SK-N-SH (cell line): ENCODE measurements at regions not wholly inside any gene's neighbourhood (a gene's known extent, or its start where the extent isn't known, plus 50 kb on each side); places are given as distances from the start of the nearest gene placed in this dataset.

Source experiments
- CTCF ChIA-PET: fragments of 300-600, 350-600 bp; formaldehyde crosslinking; extraction: SDS; loops from one replicate; lab custom pipeline; 2021; lab: Yijun Ruan, JAX
- POLR2A ChIA-PET: fragments of 350-600 bp; sonication (Branson Sonifier 250); formaldehyde crosslinking; extraction: SDS; loops from one replicate; lab custom pipeline; 2020; ENCODE audit warnings: antibody characterized with exemption, inconsistent platforms; lab: Yijun Ruan, JAX
- DNase-seq: peaks from one replicate; pipeline ENCODE4 v3.0.0; 2012
- H2AFZ ChIP-seq: fragments of 200-600 bp; sonication (generic); 2 replicates; pipeline ENCODE4 v1.8.1; 2016; ENCODE audit warnings: antibody characterized with exemption, mild to moderate bottlenecking, low read depth
- H3F3A ChIP-seq: fragments of 200-600 bp; sonication (generic); replicated peaks from 2 replicates; pipeline ENCODE3; 2016; ENCODE audit warnings: antibody characterized with exemption, mild to moderate bottlenecking; ENCODE audit not compliant: insufficient read depth
- H3K27ac ChIP-seq, 2 experiments: fragments of 200-500 bp in 1 of 2; fragments of 200-600 bp in 1 of 2; sonication (Bioruptor generic) in 1 of 2; sonication (generic), shearing (Covaris generic) in 1 of 2; 2 replicates each; pipeline versions ENCODE4 v1.5.1 to v1.6.1; 2014 to 2016; ENCODE audit warnings: low read depth in 2 of 2, inconsistent platforms in 1 of 2, low read length in 1 of 2, mild to moderate bottlenecking in 1 of 2, mixed read lengths in 1 of 2
- H3K27me3 ChIP-seq: fragments of 200-600 bp; sonication (generic), shearing (Covaris generic); 2 replicates; pipeline ENCODE4 v1.6.1; 2016; ENCODE audit warnings: mixed run types; ENCODE audit not compliant: insufficient read depth
- H3K36me3 ChIP-seq, 2 experiments: fragments of 200-500 bp in 1 of 2; fragments of 200-600 bp in 1 of 2; sonication (Bioruptor generic) in 1 of 2; sonication (generic) in 1 of 2; replicated peaks in 1 of 2; 2 replicates each; pipeline versions ENCODE3 to v1.5.1; 2014 to 2016; ENCODE audit warnings: low read length in 1 of 2, mild to moderate bottlenecking in 1 of 2; ENCODE audit not compliant: insufficient read depth in 2 of 2, control insufficient read depth in 1 of 2
- H3K4me1 ChIP-seq, 2 experiments: fragments of 200-500 bp in 1 of 2; fragments of 200-600 bp in 1 of 2; sonication (Bioruptor generic) in 1 of 2; sonication (generic), shearing (Covaris generic) in 1 of 2; 2 replicates each; pipeline versions ENCODE4 v1.5.1 to v1.6.1; 2014 to 2016; ENCODE audit warnings: low read depth in 1 of 2, low read length in 1 of 2, mixed run types in 1 of 2; ENCODE audit not compliant: insufficient read depth in 2 of 2, control insufficient read depth in 1 of 2
- H3K4me2 ChIP-seq: fragments of 200-600 bp; sonication (generic), shearing (Covaris generic); 2 replicates; pipeline ENCODE4 v1.6.1; 2017; ENCODE audit warnings: mixed run types
- H3K4me3 ChIP-seq, 2 experiments: fragments of 200-500 bp in 1 of 2; fragments of 200-600 bp in 1 of 2; sonication (Bioruptor generic) in 1 of 2; sonication (generic), shearing (Covaris generic) in 1 of 2; 2 replicates each; pipeline versions ENCODE4 v1.5.1 to v1.8.1; 2014 to 2016; ENCODE audit warnings: low read depth in 2 of 2, inconsistent platforms in 1 of 2, low read length in 1 of 2, mild to moderate bottlenecking in 1 of 2, mixed read lengths in 1 of 2, moderate library complexity in 1 of 2
- H3K79me2 ChIP-seq: fragments of 200-600 bp; sonication (generic); 2 replicates; pipeline ENCODE4 v1.8.1; 2017; ENCODE audit warnings: mild to moderate bottlenecking; ENCODE audit not compliant: insufficient read depth
- H3K9ac ChIP-seq: fragments of 200-600 bp; sonication (generic); 2 replicates; pipeline ENCODE4 v1.6.1; 2017; ENCODE audit warnings: mixed run types
- H3K9me2 ChIP-seq: fragments of 200-600 bp; sonication (generic); 2 replicates; pipeline ENCODE4 v1.6.1; 2017; ENCODE audit warnings: mixed run types
- H3K9me3 ChIP-seq: fragments of 200-600 bp; sonication (generic); 2 replicates; pipeline ENCODE4 v1.6.1; 2017; ENCODE audit warnings: mixed run types, mild to moderate bottlenecking, moderate library complexity
- H4K20me1 ChIP-seq: fragments of 200-600 bp; sonication (generic); 2 replicates; pipeline ENCODE4 v1.6.1; 2017; ENCODE audit warnings: mild to moderate bottlenecking, mixed run types; ENCODE audit not compliant: insufficient read depth
- CHD2 ChIP-seq: fragments of 150-350 bp; IDR thresholded peaks from 2 replicates; pipeline ENCODE4 v1.6.1; 2018; ENCODE audit warnings: low read length; ENCODE audit not compliant: partially characterized antibody
- ELF1 ChIP-seq: IDR thresholded peaks from 2 replicates; pipeline ENCODE4 v1.4.0; 2012
- EP300 ChIP-seq, 2 experiments: IDR thresholded peaks; 2 replicates each; pipeline versions ENCODE4 v1.4.0 to v1.6.1; 2012; ENCODE audit warnings: borderline replicate concordance in 1 of 2, low read depth in 1 of 2, low read length in 1 of 2
- EZH2phosphoT487 ChIP-seq: fragments of 200-600 bp; sonication (generic); IDR thresholded peaks from 2 replicates; pipeline ENCODE4 v1.6.1; 2017; ENCODE audit warnings: low read depth, mixed run types, mild to moderate bottlenecking, antibody characterized with exemption, moderate library complexity, borderline replicate concordance
- FOXJ3 ChIP-seq: sonication (generic); formaldehyde crosslinking; IDR thresholded peaks from 2 replicates; pipeline ENCODE4 v1.5.1; 2020; ENCODE audit warnings: mild to moderate bottlenecking, missing genetic modification reagents
- FOXM1 ChIP-seq: IDR thresholded peaks from 2 replicates; pipeline ENCODE4 v1.4.0; 2012; ENCODE audit warnings: low read depth, mild to moderate bottlenecking
- GATA2 ChIP-seq: sonication (generic); formaldehyde crosslinking; IDR thresholded peaks from 2 replicates; pipeline ENCODE4 v1.5.0; 2020; ENCODE audit warnings: mild to moderate bottlenecking, missing genetic modification reagents
- JUND ChIP-seq: IDR thresholded peaks from 2 replicates; pipeline ENCODE4 v1.4.0; 2012
- MAX ChIP-seq: IDR thresholded peaks from 2 replicates; pipeline ENCODE4 v1.4.0; 2012; ENCODE audit warnings: low read depth
- MXI1 ChIP-seq: IDR thresholded peaks from 2 replicates; pipeline ENCODE4 v1.6.1; 2012; ENCODE audit warnings: mild to moderate bottlenecking, low read depth, low read length, improper control_type of control experiment
- NFIC ChIP-seq: IDR thresholded peaks from 2 replicates; pipeline ENCODE4 v1.4.0; 2012; ENCODE audit warnings: borderline replicate concordance
- NRF1 ChIP-seq: IDR thresholded peaks from 2 replicates; pipeline ENCODE4 v1.6.1; 2012; ENCODE audit warnings: low read depth, mild to moderate bottlenecking, low read length
- POLR2AphosphoS5 ChIP-seq: IDR thresholded peaks from 2 replicates; pipeline ENCODE4 v1.6.1; 2012; ENCODE audit warnings: low read depth, low read length
- RCOR1 ChIP-seq: fragments of 150-350 bp; IDR thresholded peaks from 2 replicates; pipeline ENCODE4 v1.6.1; 2017; ENCODE audit warnings: antibody characterized with exemption, low read length
- RFX5 ChIP-seq: IDR thresholded peaks from 2 replicates; pipeline ENCODE4 v1.6.1; 2012; ENCODE audit warnings: mild to moderate bottlenecking, improper control_type of control experiment, low read length
- SIN3A ChIP-seq: IDR thresholded peaks from 2 replicates; pipeline ENCODE4 v1.6.1; 2012; ENCODE audit warnings: low read depth, mild to moderate bottlenecking, low read length, moderate library complexity, borderline replicate concordance
- SMC3 ChIP-seq: IDR thresholded peaks from 2 replicates; pipeline ENCODE4 v1.6.1; 2012; ENCODE audit warnings: low read depth, low read length, improper control_type of control experiment
- TAF1 ChIP-seq: IDR thresholded peaks from 2 replicates; pipeline ENCODE4 v1.6.1; 2012; ENCODE audit warnings: low read depth, mild to moderate bottlenecking, low read length, moderate library complexity, borderline replicate concordance
- TCF12 ChIP-seq: IDR thresholded peaks from 2 replicates; pipeline ENCODE4 v1.4.0; 2012
- TEAD4 ChIP-seq: IDR thresholded peaks from 2 replicates; pipeline ENCODE4 v1.4.0; 2012; ENCODE audit warnings: mild to moderate bottlenecking, borderline replicate concordance; ENCODE audit not compliant: insufficient read depth
- YY1 ChIP-seq: IDR thresholded peaks from 2 replicates; pipeline ENCODE4 v1.4.0; 2012; ENCODE audit warnings: low read depth, mild to moderate bottlenecking
- ZBTB33 ChIP-seq: IDR thresholded peaks from 2 replicates; pipeline ENCODE4 v1.4.0; 2012; ENCODE audit warnings: low read depth, borderline replicate concordance
- WGBS: methylation state at CpG from one replicate; pipeline ENCODE4 v1.1.6; 2017; ENCODE audit warnings: low lambda C conversion rate; 5-methylcytosine and 5-hydroxymethylcytosine counted together
- TF ChIP-seq, protein P1 (sequence below): IDR thresholded peaks from 2 replicates; pipeline ENCODE4 v1.4.0; 2012; ENCODE audit warnings: low read depth, borderline replicate concordance

DNA sequence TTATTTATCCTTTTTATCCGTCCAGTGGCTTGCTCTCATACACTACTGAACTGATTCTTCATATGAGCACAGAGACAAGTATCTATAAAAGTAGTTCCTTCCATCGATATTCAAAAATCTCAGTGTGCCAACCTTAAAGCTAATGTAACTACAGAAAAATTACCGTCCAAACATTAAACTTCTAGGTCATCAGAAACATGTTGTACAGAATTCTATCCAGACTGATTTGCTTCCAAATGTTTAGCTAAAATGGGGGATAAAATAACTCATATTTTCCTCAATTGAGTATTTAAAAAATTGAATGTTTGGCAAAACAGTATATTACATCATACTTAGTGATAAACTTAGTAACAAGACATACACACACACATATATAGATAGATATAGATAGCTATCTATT, 584.7 kb upstream of the SEMA3D start (continued):
- no peak for TF ChIP-seq SMC3
- no peak for TF ChIP-seq MXI1
- TF ChIP-seq MAX: no peak
- no peak for TF ChIP-seq NRF1
- no peak for TF ChIP-seq EP300 (IDR thresholded peaks at IDR 0.05; ENCODE audit: borderline replicate concordance in 1 of 2, low read depth in 1 of 2, low read length in 1 of 2)
- no peak for TF ChIP-seq EZH2phosphoT487
- no peak for TF ChIP-seq CHD2
- no peak for TF ChIP-seq SIN3A
- TF ChIP-seq FOXM1: no peak
- TF ChIP-seq ZBTB33: no peak
- TF ChIP-seq TEAD4: no peak

GRCh38 chr7:85770332-85770731, 583.5 kb upstream of the SEMA3D start:
- peaks cover 10% of the 10 kb centered on the region; the same call in 1 of the 2 replicates for H3K9me3 ChIP-seq
- no peak overlapping the region for H3K4me2 ChIP-seq
- 83% methylated on average over 3 of the region's 3 CpGs for WGBS
- peaks cover 0 to 3% of the 10 kb centered on the region in 2 experiments for H3K36me3 ChIP-seq
- H3K79me2 ChIP-seq: no peaks in the 10 kb centered on the region
- H3K4me3 ChIP-seq: no peak overlapping the region
- H3K9ac ChIP-seq: no peak overlapping the region
- no peaks in the 10 kb centered on the region; the same call in 1 of the 2 replicates for H3K9me2 ChIP-seq
- no peak for DNase-seq
- POLR2A ChIA-PET: no interaction called here
- H3K27me3 ChIP-seq: no peaks in the 10 kb centered on the region
- H3F3A ChIP-seq: no peaks in the 10 kb centered on the region
- TF ChIP-seq JUND (no peak), TAF1 (no peak), GATA2 (CRISPR knock-in tag) (no peak)
- H4K20me1 ChIP-seq: no peaks in the 10 kb centered on the region
- no peak overlapping the region for H3K27ac ChIP-seq
- CTCF ChIA-PET: no interaction called here
- H2AFZ ChIP-seq: no peak overlapping the region
- H3K4me1 ChIP-seq: no peaks in the 10 kb centered on the region; a peak in 1 of 4 replicates

DNA sequence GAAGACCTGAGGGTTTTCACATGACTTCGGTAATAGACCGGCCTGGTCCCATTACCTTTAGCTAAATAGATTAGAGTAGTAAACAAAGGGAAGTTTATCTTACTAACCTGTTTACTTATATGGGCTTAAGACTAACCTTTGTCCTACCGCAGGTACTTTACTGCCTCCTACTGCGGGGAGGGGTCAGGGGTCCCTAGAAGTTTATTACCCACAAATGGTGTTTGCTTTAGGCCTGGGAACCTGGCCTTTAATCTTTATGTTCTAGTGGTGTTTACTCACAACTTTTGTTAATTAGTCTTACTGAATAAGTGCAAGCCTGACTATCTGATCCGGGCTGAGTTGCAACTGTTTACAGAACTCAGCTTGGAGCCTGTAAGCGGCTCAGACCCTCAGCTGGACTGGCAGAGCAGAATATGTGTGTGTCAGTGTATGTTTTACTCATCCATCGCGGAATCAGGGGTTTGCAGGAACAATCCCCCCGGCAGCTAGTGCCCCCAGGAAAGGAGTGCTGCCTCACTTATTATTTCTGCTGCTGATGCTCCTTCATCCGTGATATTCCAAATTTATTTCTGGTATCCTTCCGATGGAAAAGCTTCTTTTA, 578.9 kb upstream of the SEMA3D start:
- H3K9me2 ChIP-seq: no peaks in the 10 kb centered on the region; the same call in 1 of the 2 replicates
- 78% methylated on average over 11 of the region's 11 CpGs for WGBS
- POLR2A ChIA-PET: no interaction called here
- TF ChIP-seq TEAD4: no peak
- TF ChIP-seq FOXJ3 (CRISPR knock-in tag): no peak
- no peak for TF ChIP-seq MXI1
- TF ChIP-seq, protein P1, sequence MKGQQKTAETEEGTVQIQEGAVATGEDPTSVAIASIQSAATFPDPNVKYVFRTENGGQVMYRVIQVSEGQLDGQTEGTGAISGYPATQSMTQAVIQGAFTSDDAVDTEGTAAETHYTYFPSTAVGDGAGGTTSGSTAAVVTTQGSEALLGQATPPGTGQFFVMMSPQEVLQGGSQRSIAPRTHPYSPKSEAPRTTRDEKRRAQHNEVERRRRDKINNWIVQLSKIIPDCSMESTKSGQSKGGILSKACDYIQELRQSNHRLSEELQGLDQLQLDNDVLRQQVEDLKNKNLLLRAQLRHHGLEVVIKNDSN: no peak
- TF ChIP-seq SMC3: no peak
- no peak for TF ChIP-seq FOXM1
- no peak for TF ChIP-seq GATA2 (CRISPR knock-in tag)
- TF ChIP-seq ELF1: no peak
- no peak for TF ChIP-seq CHD2
- TF ChIP-seq POLR2AphosphoS5: no peak
- TF ChIP-seq TCF12: no peak
- no peak for TF ChIP-seq MAX
- no peak for TF ChIP-seq YY1
- TF ChIP-seq RFX5: no peak
- TF ChIP-seq RCOR1: no peak
- no peak for TF ChIP-seq NFIC

More for the DNA sequence above, 578.9 kb upstream of the SEMA3D start:
- Histone ChIP-seq H4K20me1 (no peaks in the 10 kb centered on the region), H3F3A (no peaks in the 10 kb centered on the region), H3K9ac (no peak overlapping the region), H3K4me3 (no peak overlapping the region), H3K4me2 (no peak overlapping the region), H3K9me3 (peaks cover 10% of the 10 kb centered on the region; the same call in 1 of the 2 replicates), H3K4me1 (no peaks in the 10 kb centered on the region; a peak in 1 of 4 replicates), H3K27me3 (no peaks in the 10 kb centered on the region), H2AFZ (no peak overlapping the region), H3K79me2 (no peaks in the 10 kb centered on the region), H3K36me3 (peaks cover 0 to 3% of the 10 kb centered on the region in 2 experiments), H3K27ac (no peak overlapping the region)
- CTCF ChIA-PET: interaction anchor here (0.6 to 1.1 kb wide), 2 partner anchors 38 to 212 kb away, joined by 3 read pairs; no protein-coding TSS in a partner anchor
- no peak for DNase-seq
